ENCODE measurements at regions not wholly inside any gene's neighbourhood (a gene's known extent, or its start where the extent isn't known, plus 50 kb on each side); places are given as distances from the start of the nearest gene placed in this dataset.

GRCh38 chr20:16952965-16953364 lies 204.8 kb downstream of the OTOR start:
- TF ChIP-seq CTCF (conservative IDR thresholded peaks at IDR 0.05; ENCODE audit: low read length), result no peak
- TF ChIP-seq EZH2phosphoT487 (IDR thresholded peaks at IDR 0.05; ENCODE audit: borderline replicate concordance, low read depth, low read length), result no peak

All from OCI-LY7 (cell line).